ENCODE measurements at regions not wholly inside any gene's neighbourhood (a gene's known extent, or its start where the extent isn't known, plus 50 kb on each side); places are given as distances from the start of the nearest gene placed in this dataset.

DNA sequence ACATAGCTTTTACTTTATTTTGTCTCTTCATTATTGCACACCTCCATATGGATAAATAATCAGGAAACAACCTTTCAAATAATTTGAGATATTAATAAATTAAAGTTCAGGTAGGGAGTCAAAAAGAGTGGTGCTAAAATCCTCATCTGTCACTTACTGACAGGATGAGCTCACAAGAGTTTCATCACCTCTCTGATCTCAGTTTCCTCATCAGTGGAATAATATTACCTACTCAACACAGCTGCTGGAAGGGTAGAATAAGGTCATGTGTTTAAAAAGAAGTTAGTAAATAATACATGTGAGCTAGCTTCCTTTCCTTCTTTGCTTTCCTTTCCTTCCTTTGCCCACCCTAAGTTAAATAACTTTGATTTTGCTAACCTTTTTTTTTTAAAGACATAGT, 61.9 kb downstream of the RDH14 start:
- TF ChIP-seq, protein P1, sequence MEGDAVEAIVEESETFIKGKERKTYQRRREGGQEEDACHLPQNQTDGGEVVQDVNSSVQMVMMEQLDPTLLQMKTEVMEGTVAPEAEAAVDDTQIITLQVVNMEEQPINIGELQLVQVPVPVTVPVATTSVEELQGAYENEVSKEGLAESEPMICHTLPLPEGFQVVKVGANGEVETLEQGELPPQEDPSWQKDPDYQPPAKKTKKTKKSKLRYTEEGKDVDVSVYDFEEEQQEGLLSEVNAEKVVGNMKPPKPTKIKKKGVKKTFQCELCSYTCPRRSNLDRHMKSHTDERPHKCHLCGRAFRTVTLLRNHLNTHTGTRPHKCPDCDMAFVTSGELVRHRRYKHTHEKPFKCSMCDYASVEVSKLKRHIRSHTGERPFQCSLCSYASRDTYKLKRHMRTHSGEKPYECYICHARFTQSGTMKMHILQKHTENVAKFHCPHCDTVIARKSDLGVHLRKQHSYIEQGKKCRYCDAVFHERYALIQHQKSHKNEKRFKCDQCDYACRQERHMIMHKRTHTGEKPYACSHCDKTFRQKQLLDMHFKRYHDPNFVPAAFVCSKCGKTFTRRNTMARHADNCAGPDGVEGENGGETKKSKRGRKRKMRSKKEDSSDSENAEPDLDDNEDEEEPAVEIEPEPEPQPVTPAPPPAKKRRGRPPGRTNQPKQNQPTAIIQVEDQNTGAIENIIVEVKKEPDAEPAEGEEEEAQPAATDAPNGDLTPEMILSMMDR (IDR thresholded peaks at IDR 0.05), result no peak
- no peak for TF ChIP-seq POLR2A (IDR thresholded peaks at IDR 0.05)
